Parathyroid adenoma (tissue), 2 donors: ENCODE measurements at regions not wholly inside any gene's neighbourhood (a gene's known extent, or its start where the extent isn't known, plus 50 kb on each side); places are given as distances from the start of the nearest gene placed in this dataset.

Experiments used
- H2AFZ ChIP-seq: fragments of 300-600 bp; sonication (generic); one replicate; pipeline ENCODE4 v1.7.0; 2017; ENCODE audit warnings: antibody characterized with exemption, mild to moderate bottlenecking
- H3K27ac ChIP-seq: fragments of 300-600 bp; sonication (generic); one replicate; pipeline ENCODE4 v1.7.0; 2017
- H3K27me3 ChIP-seq: fragments of 300-600 bp; sonication (generic); one replicate; pipeline ENCODE4 v1.7.0; 2017; ENCODE audit warnings: low read length; ENCODE audit not compliant: control insufficient read depth, insufficient read depth
- H3K36me3 ChIP-seq: fragments of 300-600 bp; sonication (generic); one replicate; pipeline ENCODE4 v1.7.0; 2017; ENCODE audit warnings: low read length; ENCODE audit not compliant: control insufficient read depth, insufficient read depth
- H3K4me1 ChIP-seq: fragments of 300-600 bp; sonication (generic); one replicate; pipeline ENCODE4 v1.7.0; 2017; ENCODE audit warnings: control low read depth
- H3K4me2 ChIP-seq: fragments of 300-600 bp; sonication (generic); one replicate; pipeline ENCODE4 v1.7.0; 2017; ENCODE audit warnings: low read length
- H3K4me3 ChIP-seq: fragments of 300-600 bp; sonication (generic); one replicate; pipeline ENCODE4 v1.7.0; 2017; ENCODE audit warnings: low read depth, low read length
- H3K79me2 ChIP-seq: fragments of 300-600 bp; sonication (generic); one replicate; pipeline ENCODE4 v1.7.0; 2017; ENCODE audit warnings: control low read depth
- H3K9ac ChIP-seq: fragments of 300-600 bp; sonication (generic); one replicate; pipeline ENCODE4 v1.7.0; 2017; ENCODE audit warnings: mild to moderate bottlenecking
- H3K9me3 ChIP-seq: fragments of 300-600 bp; sonication (generic); one replicate; pipeline ENCODE4 v1.7.0; 2017; ENCODE audit warnings: low read length; ENCODE audit not compliant: control insufficient read depth
- TF ChIP-seq, protein P1 (sequence below): fragments of 300-600 bp; sonication (generic); IDR thresholded peaks from one replicate; pipeline ENCODE4 v1.7.0; 2017; ENCODE audit warnings: antibody characterized with exemption, mild to moderate bottlenecking
- donor health status: primary hyperparathyroidism.

DNA sequence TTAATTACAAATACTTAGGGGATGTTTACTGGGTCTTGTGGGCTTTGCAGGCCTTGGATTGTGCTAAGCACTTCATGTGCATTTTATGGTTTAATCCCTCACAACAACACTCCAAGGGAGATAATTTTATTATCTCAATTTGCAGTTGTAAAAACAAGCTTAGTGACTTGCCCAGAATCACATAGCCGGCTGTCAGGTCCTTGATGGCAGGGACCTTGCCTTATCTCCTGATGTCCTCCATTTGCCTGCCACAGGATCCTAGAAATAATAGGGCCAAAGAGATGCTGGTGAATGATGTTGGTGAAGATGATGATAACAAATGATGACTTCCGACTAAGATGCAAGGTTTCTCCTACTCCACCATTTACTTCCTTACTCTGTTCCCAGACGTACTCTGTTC lies 385.4 kb downstream of the TMEM135 start:
- Histone ChIP-seq H3K4me2 (no peak overlapping the region), H2AFZ (no peak overlapping the region), H3K9ac (no peak overlapping the region), H3K27me3 (no peaks in the 10 kb centered on the region), H3K9me3 (no peaks in the 10 kb centered on the region), H3K4me3 (no peak overlapping the region), H3K36me3 (no peaks in the 10 kb centered on the region), H3K79me2 (no peaks in the 10 kb centered on the region), H3K27ac (no peak overlapping the region), H3K4me1 (no peaks in the 10 kb centered on the region)
- TF ChIP-seq, protein P1, sequence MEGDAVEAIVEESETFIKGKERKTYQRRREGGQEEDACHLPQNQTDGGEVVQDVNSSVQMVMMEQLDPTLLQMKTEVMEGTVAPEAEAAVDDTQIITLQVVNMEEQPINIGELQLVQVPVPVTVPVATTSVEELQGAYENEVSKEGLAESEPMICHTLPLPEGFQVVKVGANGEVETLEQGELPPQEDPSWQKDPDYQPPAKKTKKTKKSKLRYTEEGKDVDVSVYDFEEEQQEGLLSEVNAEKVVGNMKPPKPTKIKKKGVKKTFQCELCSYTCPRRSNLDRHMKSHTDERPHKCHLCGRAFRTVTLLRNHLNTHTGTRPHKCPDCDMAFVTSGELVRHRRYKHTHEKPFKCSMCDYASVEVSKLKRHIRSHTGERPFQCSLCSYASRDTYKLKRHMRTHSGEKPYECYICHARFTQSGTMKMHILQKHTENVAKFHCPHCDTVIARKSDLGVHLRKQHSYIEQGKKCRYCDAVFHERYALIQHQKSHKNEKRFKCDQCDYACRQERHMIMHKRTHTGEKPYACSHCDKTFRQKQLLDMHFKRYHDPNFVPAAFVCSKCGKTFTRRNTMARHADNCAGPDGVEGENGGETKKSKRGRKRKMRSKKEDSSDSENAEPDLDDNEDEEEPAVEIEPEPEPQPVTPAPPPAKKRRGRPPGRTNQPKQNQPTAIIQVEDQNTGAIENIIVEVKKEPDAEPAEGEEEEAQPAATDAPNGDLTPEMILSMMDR = no peak

DNA sequence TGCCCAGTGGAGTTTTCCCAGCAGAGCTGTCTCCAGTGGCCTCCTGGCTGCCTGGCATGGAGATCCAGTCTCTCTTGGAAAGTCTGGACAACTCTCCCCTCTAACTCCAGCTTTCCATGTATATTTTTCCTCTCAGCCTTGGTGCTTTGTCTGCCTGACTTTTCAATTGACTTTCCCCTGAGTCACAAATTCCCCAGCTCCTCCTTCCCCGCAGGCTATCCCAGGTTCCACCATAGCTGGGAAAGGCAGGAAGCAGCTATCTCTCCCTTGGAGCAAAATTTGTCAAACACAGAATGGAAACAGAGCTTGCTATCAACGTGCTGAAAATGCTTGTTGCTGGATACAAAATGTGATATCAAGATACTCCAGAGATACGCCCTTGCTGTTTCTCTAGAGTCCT lies 384.8 kb downstream of the TMEM135 start:
- H3K4me3 ChIP-seq = no peak overlapping the region
- no peak overlapping the region for H3K27ac ChIP-seq
- no peaks in the 10 kb centered on the region for H3K79me2 ChIP-seq
- H2AFZ ChIP-seq = no peak overlapping the region
- no peaks in the 10 kb centered on the region for H3K27me3 ChIP-seq
- no peaks in the 10 kb centered on the region for H3K36me3 ChIP-seq
- H3K4me2 ChIP-seq = no peak overlapping the region
- no peak overlapping the region for H3K9ac ChIP-seq
- H3K4me1 ChIP-seq = no peaks in the 10 kb centered on the region
- TF ChIP-seq, protein P1 = no peak
- no peaks in the 10 kb centered on the region for H3K9me3 ChIP-seq

DNA sequence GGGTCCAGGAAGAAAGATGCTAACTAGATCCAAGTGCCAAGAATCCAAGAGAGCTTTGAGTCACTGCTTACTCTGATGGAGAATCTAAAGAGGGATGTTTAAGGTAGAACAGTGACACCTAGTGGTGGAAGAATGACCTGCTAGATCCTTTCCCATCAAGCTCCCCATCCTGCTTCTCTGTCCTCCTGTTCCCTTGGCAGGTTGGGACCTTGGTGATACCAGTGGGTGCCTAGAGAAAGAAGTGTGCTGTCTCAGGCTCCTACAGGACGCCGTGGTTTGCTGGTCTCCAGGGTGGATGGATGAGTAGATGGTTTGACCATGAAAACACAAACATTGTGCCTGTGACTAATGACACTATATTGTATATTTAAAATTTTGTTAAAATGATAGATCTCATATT lies 383.7 kb downstream of the TMEM135 start:
- H3K79me2 ChIP-seq = no peaks in the 10 kb centered on the region
- H3K4me1 ChIP-seq = no peaks in the 10 kb centered on the region
- no peak overlapping the region for H3K9ac ChIP-seq
- TF ChIP-seq, protein P1 = peak; percentile 65
- H3K27me3 ChIP-seq = no peaks in the 10 kb centered on the region
- H3K4me3 ChIP-seq = no peak overlapping the region
- H3K36me3 ChIP-seq = no peaks in the 10 kb centered on the region
- no peak overlapping the region for H3K4me2 ChIP-seq
- no peak overlapping the region for H2AFZ ChIP-seq
- no peaks in the 10 kb centered on the region for H3K9me3 ChIP-seq
- H3K27ac ChIP-seq = no peak overlapping the region

DNA sequence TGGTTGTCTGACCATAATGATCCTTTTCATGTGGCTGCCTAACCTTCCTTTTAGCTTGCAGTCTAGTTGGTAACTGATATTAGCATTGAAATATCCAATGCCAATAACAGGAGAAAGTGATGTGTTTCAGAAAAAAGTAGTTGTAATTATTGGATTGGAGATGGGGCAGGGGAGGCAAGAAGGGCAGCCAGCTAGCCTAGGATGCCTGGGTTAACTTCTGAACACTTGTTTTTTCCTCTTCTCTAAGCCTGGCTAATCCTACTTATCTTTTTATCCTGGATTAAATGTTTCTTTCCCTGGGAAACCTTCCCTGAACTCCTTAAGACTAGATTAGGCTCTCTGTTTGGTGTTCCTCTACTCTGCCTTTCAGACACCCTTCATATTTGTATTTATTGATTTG lies 380.2 kb downstream of the TMEM135 start:
- no peak overlapping the region for H3K27ac ChIP-seq
- H3K27me3 ChIP-seq = no peaks in the 10 kb centered on the region
- no peak overlapping the region for H3K4me3 ChIP-seq
- no peak overlapping the region for H3K9ac ChIP-seq
- H3K36me3 ChIP-seq = no peaks in the 10 kb centered on the region
- no peak overlapping the region for H2AFZ ChIP-seq
- no peaks in the 10 kb centered on the region for H3K9me3 ChIP-seq
- H3K79me2 ChIP-seq = no peaks in the 10 kb centered on the region
- no peaks in the 10 kb centered on the region for H3K4me1 ChIP-seq
- no peak overlapping the region for H3K4me2 ChIP-seq
- TF ChIP-seq, protein P1 = no peak

DNA sequence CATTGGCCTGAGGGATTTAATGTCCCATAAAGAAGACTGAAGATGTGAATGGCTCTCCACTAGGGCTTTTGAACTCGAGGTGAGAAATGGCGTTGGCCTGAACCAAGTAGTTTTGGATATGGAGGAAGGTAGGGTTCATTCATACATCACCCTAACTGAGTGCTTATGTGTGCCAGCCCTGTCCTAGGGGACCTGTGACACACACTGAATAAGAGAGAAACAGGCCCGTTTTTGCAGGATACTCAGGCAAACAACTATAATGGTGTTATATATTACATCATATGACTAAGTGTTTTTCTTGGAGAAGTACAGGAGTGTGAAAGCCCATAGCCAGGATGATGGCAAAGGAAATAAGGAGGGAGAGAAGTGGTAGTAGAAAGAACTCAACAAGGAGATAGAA lies 368.1 kb downstream of the TMEM135 start:
- no peak overlapping the region for H3K4me3 ChIP-seq
- H3K27ac ChIP-seq = no peak overlapping the region
- H3K36me3 ChIP-seq = no peaks in the 10 kb centered on the region
- H3K9ac ChIP-seq = no peak overlapping the region
- TF ChIP-seq, protein P1 = no peak
- no peak overlapping the region for H3K4me2 ChIP-seq
- H3K79me2 ChIP-seq = no peaks in the 10 kb centered on the region
- H3K4me1 ChIP-seq = no peaks in the 10 kb centered on the region
- H2AFZ ChIP-seq = no peak overlapping the region
- H3K27me3 ChIP-seq = no peaks in the 10 kb centered on the region
- H3K9me3 ChIP-seq = no peaks in the 10 kb centered on the region
